ENCODE measurements at regions not wholly inside any gene's neighbourhood (a gene's known extent, or its start where the extent isn't known, plus 50 kb on each side); places are given as distances from the start of the nearest gene placed in this dataset.

DNA sequence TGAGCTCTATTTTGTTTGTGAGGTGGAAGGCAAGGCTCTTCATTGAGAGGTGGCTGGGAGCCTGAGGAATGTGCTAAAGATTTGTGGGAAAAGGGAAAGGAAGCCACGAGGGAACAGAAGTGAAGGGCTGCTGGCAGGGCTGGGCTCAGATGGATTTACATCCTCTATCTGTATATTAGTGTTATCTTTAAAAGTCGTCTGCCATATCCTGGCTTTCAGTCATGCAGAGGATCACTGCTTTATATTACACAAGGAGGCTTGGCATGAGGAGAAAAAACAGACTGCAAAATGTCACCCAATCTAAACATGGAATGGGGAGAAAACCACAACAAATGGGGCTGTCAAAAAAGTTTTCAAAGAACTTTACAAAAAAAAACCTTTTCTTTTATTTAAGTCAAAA lies 434.4 kb downstream of the HRH4 start:
- TF ChIP-seq, protein P1, sequence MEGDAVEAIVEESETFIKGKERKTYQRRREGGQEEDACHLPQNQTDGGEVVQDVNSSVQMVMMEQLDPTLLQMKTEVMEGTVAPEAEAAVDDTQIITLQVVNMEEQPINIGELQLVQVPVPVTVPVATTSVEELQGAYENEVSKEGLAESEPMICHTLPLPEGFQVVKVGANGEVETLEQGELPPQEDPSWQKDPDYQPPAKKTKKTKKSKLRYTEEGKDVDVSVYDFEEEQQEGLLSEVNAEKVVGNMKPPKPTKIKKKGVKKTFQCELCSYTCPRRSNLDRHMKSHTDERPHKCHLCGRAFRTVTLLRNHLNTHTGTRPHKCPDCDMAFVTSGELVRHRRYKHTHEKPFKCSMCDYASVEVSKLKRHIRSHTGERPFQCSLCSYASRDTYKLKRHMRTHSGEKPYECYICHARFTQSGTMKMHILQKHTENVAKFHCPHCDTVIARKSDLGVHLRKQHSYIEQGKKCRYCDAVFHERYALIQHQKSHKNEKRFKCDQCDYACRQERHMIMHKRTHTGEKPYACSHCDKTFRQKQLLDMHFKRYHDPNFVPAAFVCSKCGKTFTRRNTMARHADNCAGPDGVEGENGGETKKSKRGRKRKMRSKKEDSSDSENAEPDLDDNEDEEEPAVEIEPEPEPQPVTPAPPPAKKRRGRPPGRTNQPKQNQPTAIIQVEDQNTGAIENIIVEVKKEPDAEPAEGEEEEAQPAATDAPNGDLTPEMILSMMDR (IDR thresholded peaks at IDR 0.05): no peak
- no peak for TF ChIP-seq POLR2A (IDR thresholded peaks at IDR 0.05)

All from testis (tissue), 2 donors.